ENCODE measurements at regions not wholly inside any gene's neighbourhood (a gene's known extent, or its start where the extent isn't known, plus 50 kb on each side); places are given as distances from the start of the nearest gene placed in this dataset.

DNA sequence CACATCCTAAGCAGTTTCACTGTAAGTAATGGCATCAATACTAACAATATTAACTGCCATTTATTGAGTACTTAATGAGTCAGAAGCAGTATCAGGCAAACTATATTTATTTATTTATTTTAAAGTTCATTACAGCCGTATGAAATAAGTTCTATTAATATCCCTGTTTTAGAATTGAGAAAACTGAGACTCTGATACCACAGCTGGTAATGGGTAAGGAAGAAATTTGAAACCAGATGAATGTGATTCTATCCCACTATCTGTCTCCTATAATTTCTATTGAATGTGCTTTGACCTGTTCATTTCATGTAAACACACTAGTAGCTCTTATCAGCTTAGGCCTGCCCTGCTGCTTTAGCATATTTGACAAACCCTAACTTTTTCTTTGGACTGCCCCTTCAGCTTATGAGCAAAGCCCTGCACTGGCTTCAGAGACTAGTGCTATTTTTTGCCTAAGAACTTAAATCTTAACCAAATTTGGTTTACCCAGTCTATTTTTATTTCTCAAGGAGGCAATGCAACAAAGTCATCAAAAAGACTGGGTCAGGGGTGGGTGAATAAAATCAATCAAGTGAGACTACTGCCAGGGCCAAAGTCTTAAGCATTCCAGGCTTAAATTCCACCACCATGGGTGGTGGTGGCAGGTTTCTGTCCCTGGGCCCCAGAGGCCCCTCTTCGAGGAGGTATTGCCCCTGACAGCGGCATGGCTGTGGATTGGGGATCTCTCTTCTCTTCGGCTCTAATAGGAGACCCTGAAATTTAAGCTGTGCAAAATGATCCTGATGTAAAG is 143.4 kb downstream of the DLEU7 start:
- no peak for DNase-seq

DNA sequence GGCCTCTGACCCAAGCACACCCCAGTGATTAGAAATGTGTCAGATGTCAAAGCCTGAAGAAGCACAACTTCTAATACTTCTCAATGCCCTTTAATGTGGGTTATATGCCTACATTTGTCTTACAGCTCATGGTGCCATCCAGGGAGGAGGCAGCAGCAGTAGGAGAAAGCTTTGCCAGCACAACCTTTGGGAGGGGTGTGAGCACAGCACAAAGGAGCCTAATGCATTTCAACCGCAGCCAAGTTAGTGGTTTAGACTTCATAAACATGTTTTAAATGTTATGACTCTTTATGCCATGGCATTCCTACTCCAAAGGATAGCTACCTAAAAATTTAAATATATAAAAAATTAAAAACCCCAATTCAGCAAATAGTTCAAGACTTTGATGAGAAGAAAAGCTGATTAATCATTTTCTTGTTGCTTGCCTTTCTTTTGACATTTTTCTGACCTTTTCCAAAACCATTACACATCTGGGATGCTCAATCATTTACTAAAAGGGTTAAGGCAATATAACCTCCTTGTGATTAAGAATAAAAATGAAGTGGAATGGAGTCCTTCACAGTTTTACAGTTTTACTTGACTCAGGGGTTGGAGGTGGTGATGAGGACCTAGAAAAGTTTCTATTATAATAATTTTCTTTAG is 142.7 kb downstream of the DLEU7 start:
- DNase-seq, result no peak

DNA sequence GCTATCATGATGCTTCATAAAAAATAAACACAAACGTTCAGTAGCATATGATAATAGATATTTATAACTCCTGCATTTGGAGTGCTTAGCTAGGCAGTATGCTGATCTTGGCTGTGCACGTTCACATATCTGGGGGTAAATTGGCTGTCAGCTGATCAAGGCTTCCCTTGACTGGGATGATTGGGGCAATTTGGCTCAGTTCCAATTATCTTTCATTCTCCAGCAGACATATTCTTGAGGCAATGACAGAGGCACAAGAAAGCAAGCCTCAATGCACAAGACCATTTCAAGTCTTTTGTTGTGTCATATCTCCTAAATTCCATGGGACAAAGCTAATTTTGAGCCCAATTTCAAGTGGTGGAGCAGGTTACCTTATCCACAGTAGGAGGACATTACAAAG is 142.0 kb downstream of the DLEU7 start:
- no peak for DNase-seq

DNA sequence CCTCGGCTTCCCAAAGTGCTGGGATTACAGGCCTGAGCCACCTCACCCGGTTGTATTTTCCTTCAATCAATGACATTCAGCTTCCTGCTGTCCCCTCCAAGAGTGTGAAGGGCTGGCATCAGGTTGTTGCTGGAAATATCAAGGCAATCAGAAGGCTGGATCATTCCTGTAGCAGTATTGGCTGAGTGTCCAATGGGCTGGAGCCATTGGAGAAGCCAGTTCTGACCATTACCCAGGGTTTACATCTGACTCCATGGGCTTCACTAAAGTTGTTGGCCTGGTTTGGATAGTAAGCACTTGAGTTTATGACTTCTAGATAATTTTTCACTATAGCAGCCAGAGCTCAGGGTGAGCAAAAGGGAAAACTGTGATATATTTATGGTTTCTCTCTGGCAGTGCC is 137.0 kb downstream of the DLEU7 start:
- no peak for DNase-seq

DNA sequence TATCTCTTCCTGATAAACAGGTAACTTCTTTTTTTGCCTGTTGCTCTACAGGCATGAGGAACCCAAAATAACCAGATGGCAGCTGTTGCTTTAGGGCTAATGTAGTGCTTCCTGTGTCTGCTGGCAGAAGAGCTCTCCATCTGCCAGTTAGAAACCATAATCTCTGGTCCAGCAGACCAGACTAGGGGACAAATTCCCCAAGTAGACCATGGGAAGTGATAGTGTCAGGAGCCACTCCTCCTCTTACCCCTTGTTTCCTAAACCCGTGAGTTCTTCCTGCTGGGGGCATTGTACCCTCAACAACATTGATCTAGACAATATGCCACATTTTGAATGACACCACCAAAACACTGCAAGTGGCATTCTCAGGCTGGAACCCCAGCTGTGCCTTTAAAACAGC is 135.9 kb downstream of the DLEU7 start:
- no peak for DNase-seq

DNA sequence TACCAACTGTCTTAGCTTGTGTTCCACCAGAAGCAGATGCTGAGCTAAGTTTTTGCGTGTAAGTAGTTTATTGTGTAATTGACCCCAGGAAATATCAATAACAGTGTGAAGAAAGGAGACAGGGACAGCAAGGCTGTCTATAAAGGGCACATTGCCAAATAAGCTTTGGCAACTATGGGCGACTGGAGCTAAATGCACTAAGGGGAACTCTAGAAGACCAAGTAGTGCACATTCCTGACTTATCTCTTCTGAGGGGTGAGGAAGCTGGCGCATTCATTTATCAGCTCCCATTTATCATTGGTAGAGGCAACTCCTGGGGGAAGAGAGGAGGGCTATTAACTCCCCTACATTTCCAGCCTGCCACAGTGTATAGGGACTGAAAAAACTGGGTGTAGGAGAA is 135.0 kb downstream of the DLEU7 start:
- DNase-seq, result no peak

DNA sequence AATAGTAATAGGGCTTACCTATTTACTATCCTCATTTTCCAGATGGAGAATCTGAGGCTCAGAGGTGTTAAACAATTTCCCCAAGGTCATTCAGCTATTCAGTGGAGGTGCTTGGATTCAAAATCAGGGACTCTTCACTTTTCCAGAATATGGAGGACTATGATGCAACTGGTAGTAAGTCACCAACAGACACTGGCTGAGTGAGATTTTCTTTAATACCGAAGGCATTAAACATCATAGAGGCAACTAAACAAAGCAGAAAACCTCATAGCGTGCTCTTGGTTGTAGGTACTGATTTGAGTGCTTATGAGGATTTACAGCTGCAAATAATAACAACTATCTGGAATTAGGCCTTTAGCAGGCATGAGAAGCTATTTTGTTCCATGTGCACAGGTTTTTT is 134.4 kb downstream of the DLEU7 start:
- no peak for DNase-seq

DNA sequence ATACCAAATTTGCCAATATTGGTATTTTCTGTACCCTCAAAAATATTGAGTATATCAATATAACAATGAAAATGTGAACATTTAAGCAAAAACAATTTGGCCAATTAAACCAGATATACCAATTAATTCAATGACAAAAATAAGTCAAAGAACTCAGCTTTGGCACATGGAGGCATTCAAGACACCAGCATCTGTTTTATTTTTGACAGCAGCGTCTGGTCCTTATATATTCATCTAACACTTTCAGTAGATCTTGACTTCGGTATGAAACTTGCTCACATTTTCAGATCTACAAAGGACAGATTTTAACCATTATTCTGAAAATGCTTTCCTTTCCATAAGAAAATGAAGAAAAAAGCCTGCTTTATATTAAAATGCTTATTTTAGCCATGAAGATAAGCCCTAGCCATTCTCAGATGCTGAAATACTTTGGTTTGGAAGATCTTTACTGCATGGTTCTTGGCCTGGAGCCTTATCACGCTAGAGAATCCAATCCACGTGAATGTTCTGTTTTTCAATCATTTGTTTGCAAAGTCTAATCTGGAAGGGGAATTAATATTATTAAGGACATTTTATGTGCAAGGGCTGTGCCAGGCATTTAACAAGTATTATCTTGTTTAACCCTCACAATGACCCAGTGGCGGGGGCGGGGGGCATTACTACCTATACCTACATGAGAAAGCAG is 132.2 kb downstream of the DLEU7 start:
- DNase-seq, result no peak

DNA sequence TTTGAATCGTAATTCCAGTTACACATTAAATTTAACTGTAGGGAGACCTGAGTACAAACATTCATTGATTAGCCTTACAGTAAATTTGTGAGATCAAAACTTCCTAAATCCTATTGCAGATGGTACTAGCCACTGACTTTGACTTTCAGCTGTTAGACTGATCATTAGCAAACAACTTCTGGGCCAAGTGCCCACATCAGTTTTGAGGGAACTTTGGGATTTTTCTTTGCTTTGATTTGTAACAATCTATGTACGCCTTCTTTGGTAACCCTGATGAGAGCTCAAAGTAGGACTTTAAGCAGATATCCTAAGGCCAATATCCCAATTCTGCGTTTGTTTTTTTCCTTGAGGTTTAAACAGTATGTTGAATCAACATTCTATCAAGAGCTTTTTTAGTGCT is 131.5 kb downstream of the DLEU7 start:
- DNase-seq, result no peak

DNA sequence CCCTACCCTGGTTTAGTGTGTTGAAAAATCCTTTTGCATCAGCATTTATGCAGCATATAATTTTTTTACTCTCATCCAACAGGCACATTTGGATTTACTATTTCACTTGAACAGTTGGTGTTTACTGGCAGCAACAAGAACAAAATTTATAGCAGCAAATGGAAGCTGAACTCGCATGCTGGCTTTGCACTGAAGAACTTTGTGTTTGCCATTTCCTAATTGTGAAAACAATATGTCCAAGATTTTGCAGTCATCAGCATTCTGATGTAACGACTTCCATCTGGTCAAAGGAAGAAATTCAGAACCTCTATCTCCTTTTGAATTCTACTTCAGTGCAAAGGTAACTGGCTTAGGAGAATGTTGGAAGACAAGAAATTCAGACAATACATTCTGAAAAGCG is 131.0 kb downstream of the DLEU7 start:
- peak; percentile 40 for DNase-seq

DNA sequence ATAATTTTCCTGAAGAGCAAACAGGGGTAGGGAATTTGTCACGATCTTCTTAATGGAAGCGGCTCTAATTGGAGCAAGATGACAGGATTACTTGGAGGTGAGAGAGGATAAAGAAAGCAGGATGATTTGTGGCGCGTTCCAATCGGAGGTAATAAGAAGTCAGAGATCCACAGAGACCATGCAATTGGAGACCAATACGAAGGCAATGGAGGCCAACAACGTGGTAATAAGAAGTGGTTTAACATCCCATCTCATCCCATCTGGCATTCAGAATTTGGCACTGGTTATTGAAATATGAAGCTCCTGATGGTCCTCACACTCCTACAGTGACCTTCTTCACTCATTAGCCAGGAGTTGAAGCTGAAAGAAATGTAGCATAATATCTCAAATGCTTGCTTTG is 130.6 kb downstream of the DLEU7 start:
- no peak for DNase-seq

DNA sequence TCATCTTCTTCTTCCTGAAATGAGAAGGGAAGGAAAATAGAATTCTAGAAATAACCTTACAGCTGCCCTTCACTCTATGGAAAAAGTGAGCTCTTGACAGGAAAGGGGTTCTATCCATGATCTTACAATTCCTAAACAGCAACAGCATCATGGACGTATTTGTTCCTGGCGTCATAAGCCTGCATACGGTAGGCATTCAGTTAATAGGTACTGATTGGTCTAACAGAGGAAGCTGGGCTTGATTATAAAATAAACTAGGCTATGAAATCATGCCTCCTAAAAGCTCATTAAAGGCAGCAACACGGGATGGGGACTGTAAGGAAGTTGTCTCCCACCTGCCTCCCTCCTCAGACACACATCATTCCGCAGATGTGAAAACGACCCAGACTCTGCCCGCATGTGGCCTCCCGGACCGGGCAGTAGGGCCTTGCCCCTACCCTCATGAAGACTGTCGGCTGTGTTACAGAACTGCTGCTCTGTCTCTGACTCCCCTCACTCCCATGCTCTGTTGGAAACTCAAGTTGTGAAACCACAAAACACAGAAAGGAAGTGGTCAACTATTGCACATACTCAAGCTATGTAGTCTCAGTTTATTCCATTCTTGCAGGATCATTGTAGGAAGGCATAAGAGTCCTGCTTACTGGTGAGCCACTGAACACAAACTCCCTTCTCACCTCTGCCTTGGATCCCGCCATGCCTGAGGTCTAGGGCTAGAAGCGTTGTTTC is 129.8 kb downstream of the DLEU7 start:
- DNase-seq, result no peak

DNA sequence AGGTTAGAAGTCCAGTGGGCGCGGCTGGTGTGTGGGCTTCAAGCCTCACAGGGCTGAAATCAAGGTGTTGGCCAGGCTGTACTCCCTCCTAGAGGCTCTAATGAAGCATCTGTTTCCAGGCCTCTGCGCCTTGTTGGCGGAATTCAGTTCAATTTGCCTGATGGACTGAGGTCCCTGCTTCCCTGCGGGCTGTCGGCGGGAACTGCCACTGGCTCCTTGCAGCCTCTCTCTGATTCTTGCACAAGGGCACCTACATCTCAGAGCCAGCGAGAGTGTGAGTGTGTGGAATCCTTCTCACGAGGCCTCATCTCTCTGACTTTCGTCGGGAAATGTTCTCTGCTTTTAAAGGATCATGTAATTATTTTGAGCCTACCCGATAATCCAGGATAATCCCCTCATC is 128.6 kb downstream of the DLEU7 start:
- no peak for DNase-seq

DNA sequence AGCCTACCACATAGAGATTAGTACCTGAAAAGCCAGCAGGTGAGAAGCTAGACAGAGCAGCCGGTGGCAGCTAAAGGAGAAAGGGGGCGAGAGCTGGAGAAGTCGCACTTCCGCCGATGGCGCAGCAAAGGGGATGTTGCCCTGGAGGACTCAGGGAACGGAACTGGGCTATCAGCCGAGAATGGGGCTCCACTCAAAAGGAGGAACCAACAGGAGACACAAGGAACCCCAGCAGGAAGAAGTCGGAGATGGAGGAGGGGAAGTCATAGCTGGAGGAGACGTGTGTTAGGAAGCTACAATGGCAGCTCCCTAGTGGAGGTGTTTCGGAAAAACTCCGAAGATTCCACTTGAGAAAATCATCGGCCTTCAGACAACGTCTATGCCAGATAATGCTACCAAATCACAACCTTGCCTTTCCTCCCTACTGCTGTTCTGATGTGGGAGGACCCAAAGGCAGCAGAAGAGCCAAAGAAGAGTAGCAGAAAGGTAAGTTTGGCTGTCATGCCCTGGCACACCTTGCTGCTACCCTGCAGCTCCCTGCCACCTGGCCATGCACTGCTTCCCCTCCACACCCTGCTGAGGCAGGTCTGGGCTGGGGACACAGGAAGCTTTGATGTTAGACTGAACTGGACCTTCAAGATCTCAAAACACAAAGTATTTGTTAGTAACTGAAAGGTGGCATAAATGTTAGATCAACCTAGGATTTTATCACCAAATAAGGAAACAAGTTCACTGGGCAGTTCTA is 127.9 kb downstream of the DLEU7 start:
- no peak for DNase-seq

DNA sequence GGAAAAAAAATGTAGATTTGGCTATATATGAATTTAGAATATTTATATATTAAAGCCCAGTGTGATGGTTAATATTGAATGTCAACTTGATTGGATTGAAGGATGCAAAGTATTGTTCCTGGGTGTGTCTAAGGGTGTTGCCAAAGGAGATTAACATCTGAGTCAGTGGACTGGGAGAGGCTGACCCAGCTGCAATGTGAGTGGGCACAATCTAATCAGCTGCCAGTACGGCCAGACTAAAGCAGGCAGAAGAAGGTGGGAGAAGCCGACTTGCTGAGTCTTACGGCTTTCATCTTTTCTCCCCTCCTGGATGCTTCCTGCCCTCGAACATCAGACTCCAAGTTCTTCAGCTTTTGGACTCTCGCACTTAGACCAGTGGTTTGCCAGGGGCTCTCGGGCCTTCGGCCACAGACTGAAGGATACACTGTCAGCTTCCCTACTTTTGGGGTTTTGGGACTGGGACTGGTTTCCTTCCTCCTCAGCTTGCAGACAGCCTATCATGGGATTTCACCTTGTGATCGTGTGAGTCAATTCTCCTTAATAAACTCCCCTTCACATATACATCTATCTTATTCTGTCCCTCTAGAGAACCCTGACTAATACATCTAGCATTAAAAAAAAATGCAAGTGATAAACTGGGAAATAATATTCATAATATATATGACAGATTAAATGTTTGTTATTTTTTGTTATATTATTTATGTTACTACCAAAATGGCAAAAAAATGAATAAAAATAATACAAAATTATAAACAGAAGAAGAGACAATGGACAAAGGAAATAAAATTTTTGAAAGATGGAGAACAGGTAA is 122.4 kb downstream of the DLEU7 start:
- DNase-seq, result no peak

DNA sequence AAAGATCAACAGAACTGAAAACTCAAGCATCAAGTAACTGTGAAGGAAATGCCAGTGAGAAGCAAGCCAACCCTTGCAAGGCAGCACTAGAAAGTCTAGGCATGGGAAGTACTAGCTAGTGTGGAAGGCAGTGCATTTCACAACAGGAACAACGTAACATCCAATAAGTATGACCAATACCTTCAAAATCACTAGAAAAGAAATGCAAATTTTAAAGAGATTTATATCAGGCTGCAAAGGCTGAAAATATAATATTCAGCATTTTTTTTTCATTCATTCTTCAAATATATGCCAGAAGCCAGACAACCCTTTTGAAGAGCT is 121.9 kb downstream of the DLEU7 start:
- DNase-seq, result no peak

DNA sequence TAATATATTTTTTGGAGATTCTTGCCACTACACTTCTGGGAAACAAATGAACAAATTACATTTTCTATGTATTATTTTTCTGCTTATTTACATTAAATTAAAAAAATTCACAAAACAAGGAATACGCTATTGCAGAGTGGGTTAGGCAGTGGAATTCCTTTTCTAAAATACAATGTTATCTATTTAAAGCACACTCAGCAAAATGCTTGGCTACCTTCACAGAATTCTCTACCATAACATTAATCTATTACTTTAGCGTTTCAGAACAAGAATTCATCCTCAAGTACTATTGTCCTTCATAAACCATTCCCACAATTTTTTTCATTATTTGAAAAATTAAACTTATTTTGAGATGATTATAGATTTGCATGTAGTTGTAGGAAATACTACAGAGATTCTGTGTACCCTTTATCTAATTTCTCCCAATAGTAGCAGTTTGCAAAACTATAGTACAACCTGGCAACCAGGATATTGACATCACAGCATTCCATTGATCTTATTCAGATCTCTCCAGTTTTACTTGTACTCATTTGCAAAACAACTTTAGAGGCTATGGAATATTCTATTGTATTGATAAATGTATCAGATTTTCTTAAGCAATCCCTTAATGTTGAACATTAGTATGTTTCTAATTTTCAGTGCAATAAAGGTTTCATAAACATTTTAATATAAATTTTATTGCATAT is 120.9 kb downstream of the DLEU7 start:
- DNase-seq, result no peak

DNA sequence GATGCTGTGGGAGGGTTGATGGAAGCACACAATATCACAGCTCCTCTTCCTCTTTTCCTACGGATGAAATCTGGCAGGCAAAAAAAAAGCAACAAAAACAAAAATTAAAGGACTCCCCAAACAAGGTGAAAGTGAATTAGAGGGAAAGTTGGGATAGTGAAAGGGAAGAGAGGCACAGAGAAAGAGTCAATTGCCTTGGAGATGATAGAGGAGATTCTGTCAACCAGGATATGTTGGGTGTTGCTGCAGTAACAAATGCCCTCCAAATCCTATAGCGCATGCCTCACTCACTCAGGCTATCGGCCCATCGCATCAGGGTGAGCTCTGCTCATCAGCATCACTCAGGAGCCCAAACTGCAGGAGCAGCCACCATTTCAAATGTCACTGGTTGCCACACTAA is 119.1 kb downstream of the DLEU7 start:
- no peak for DNase-seq

DNA sequence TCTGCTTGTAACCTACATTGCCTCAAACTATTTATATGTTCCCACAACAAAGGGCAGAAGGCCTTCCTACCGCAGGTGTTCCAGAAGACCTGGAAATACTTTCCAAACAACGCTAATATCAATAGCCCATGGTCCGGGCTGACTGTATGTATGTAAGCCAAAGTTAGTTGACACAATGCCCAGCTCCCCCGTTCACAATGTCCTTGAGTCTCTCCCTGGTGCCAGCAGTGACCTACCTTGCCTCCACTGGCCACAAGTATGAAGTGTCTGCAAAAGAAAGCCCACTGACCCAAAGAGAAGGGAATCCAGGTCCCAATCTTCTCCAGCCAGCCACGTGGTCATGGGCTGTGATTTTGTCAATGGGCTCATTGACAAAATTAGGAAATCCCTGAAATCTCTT is 118.6 kb downstream of the DLEU7 start:
- no peak for DNase-seq

DNA sequence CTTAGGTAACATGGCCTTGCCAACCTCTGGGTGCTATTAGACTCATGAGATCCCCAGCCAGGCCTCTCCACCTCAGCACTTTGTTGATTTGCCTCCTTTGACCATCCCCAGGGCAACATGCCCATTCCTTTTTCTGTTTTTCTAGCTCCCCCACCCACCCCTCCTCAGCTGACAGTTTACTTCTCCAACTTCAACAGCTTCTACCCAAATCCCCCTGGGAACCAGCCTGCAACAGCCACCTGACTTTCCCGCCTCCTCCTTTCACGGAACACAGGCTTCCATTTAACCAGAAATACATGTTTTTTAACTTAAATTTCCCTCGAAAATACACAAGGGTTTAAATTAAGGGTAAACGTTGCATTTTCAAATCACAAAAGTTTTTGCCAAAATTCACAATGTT is 117.3 kb downstream of the DLEU7 start:
- no peak for DNase-seq

DNA sequence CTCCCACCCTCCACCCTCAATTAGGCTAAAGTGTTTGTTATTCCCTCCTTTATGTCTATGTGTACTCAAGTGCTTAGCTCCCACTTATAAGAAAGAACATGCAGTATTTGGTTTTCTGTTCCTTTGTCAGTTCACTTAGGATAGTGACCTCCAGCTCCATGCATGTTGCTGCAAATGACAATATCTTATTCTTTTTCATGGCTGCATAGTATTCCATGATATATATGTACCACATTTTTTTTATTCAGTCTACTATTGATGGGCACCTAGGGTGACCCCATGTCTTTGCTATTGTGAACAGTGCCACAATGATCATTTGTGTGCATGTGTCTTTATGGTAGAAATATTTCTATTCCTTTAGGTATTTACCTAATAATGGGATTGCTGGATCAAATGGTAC is 114.3 kb downstream of the DLEU7 start:
- DNase-seq, result no peak
